ENCODE measurements at regions not wholly inside any gene's neighbourhood (a gene's known extent, or its start where the extent isn't known, plus 50 kb on each side); places are given as distances from the start of the nearest gene placed in this dataset.

GRCh38 chr4:18582841-18583240 is 561.3 kb upstream of the LCORL start:
- DNase-seq (ENCODE audit: low read depth), result no peak

GRCh38 chr4:18578307-18578706 is 556.8 kb upstream of the LCORL start:
- DNase-seq (ENCODE audit: low read depth), result no peak

- no peak for DNase-seq (ENCODE audit: low read depth)
Measured at GRCh38 chr4:18572481-18572880, 550.9 kb upstream of the LCORL start.

- DNase-seq (ENCODE audit: low read depth), result no peak
Measured at GRCh38 chr4:18571301-18571761, 549.8 kb upstream of the LCORL start.

GRCh38 chr4:18570370-18570769 is 548.8 kb upstream of the LCORL start:
- DNase-seq (ENCODE audit: low read depth), result no peak

- no peak for DNase-seq (ENCODE audit: low read depth)
Measured at GRCh38 chr4:18568600-18568999, 547.0 kb upstream of the LCORL start.

- DNase-seq (ENCODE audit: low read depth), result no peak
Measured at GRCh38 chr4:18566970-18567799, 545.6 kb upstream of the LCORL start.

- DNase-seq (ENCODE audit: low read depth), result no peak
Measured at GRCh38 chr4:18559492-18559891, 537.9 kb upstream of the LCORL start.

- no peak for DNase-seq (ENCODE audit: low read depth)
Measured at GRCh38 chr4:18556402-18556801, 534.8 kb upstream of the LCORL start.

- no peak for DNase-seq (ENCODE audit: low read depth)
Measured at GRCh38 chr4:18540349-18540748, 518.8 kb upstream of the LCORL start.

- no peak for DNase-seq (ENCODE audit: low read depth)
Measured at GRCh38 chr4:18538121-18538520, 516.6 kb upstream of the LCORL start.

GRCh38 chr4:18536428-18536827 is 514.9 kb upstream of the LCORL start:
- no peak for DNase-seq (ENCODE audit: low read depth)

GRCh38 chr4:18535948-18536347 is 514.4 kb upstream of the LCORL start:
- DNase-seq (ENCODE audit: low read depth), result no peak

GRCh38 chr4:18533262-18533775 is 511.8 kb upstream of the LCORL start:
- no peak for DNase-seq (ENCODE audit: low read depth)

- no peak for DNase-seq (ENCODE audit: low read depth)
Measured at GRCh38 chr4:18531731-18532130, 510.2 kb upstream of the LCORL start.

- no peak for DNase-seq (ENCODE audit: low read depth)
Measured at GRCh38 chr4:18529482-18529881, 507.9 kb upstream of the LCORL start.

GRCh38 chr4:18524667-18525066 is 503.1 kb upstream of the LCORL start:
- no peak for DNase-seq (ENCODE audit: low read depth)

- DNase-seq (ENCODE audit: low read depth), result no peak
Measured at GRCh38 chr4:18518098-18518497, 496.5 kb upstream of the LCORL start.

- DNase-seq (ENCODE audit: low read depth), result no peak
Measured at GRCh38 chr4:18513861-18514260, 492.3 kb upstream of the LCORL start.

- no peak for DNase-seq (ENCODE audit: low read depth)
Measured at GRCh38 chr4:18512718-18513117, 491.2 kb upstream of the LCORL start.

- no peak for DNase-seq (ENCODE audit: low read depth)
Measured at GRCh38 chr4:18511727-18512126, 490.2 kb upstream of the LCORL start.

- DNase-seq (ENCODE audit: low read depth), result no peak
Measured at GRCh38 chr4:18508786-18509185, 487.2 kb upstream of the LCORL start.

GRCh38 chr4:18480928-18481327 is 459.4 kb upstream of the LCORL start:
- no peak for DNase-seq (ENCODE audit: low read depth)
